K562 (cell line): ENCODE measurements at regions not wholly inside any gene's neighbourhood (a gene's known extent, or its start where the extent isn't known, plus 50 kb on each side); places are given as distances from the start of the nearest gene placed in this dataset.

Experiments
- AFF4 ChIP-seq: sonication (generic); formaldehyde crosslinking; IDR thresholded peaks from 2 replicates; pipeline ENCODE4 v1.8.0; 2023; ENCODE audit warnings: mild to moderate bottlenecking, missing genetic modification reagents
- BCOR ChIP-seq: fragments of 450-650 bp; IDR thresholded peaks from 2 replicates; pipeline ENCODE4 v1.6.1; 2016
- BRF1 ChIP-seq: IDR thresholded peaks from 3 replicates; pipeline ENCODE4 v1.6.1; 2011; ENCODE audit warnings: borderline replicate concordance, mild to moderate bottlenecking; ENCODE audit not compliant: insufficient read length; ENCODE audit errors: extremely low read depth
- CHD2 ChIP-seq: IDR thresholded peaks from 2 replicates; pipeline ENCODE4 v1.6.1; 2011; ENCODE audit warnings: low read depth, low read length
- CTCF ChIP-seq, 3 experiments: IDR thresholded peaks in 2 of 3; conservative IDR thresholded peaks in 1 of 3; 2 replicates each; pipeline ENCODE4 v1.5.1; 2011 to 2012; ENCODE audit warnings: low read length in 3 of 3, mild to moderate bottlenecking in 3 of 3, control low read depth in 2 of 3, improper control_type of control experiment in 1 of 3, inconsistent platforms in 1 of 3, low read depth in 1 of 3, mixed read lengths in 1 of 3, moderate library complexity in 1 of 3; ENCODE audit not compliant: insufficient read depth in 2 of 3
- EZH2 ChIP-seq: IDR thresholded peaks from 2 replicates; pipeline ENCODE4 v1.6.1; 2012; ENCODE audit warnings: low read depth, mild to moderate bottlenecking, inconsistent platforms, low read length, borderline replicate concordance
- GTF2F1 ChIP-seq: IDR thresholded peaks from 2 replicates; pipeline ENCODE4 v1.6.1; 2011; ENCODE audit warnings: low read depth, low read length, improper control_type of control experiment
- IRF2 ChIP-seq: sonication (generic); formaldehyde crosslinking; IDR thresholded peaks from 2 replicates; pipeline ENCODE4 v1.8.1; 2022; ENCODE audit warnings: mild to moderate bottlenecking, missing genetic modification reagents
- JUND ChIP-seq, 2 experiments: IDR thresholded peaks; 2 replicates in 1 of 2; 3 replicates in 1 of 2; pipeline ENCODE4 v1.6.1; 2011; ENCODE audit warnings: borderline replicate concordance in 2 of 2, low read depth in 2 of 2, low read length in 2 of 2, improper control_type of control experiment in 1 of 2, missing biosample characterization in 1 of 2, missing genetic modification characterization in 1 of 2, missing genetic modification reagents in 1 of 2
- NRF1 ChIP-seq, 2 experiments: fragments of 450-650 bp; IDR thresholded peaks in 1 of 2; conservative IDR thresholded peaks in 1 of 2; 2 replicates each; pipeline ENCODE4 v1.6.1; 2014; ENCODE audit warnings: mild to moderate bottlenecking in 2 of 2
- POLR2AphosphoS5 ChIP-seq: IDR thresholded peaks from 2 replicates; pipeline ENCODE4 v1.6.1; 2011; ENCODE audit warnings: mild to moderate bottlenecking, low read depth, low read length, moderate library complexity; ENCODE audit not compliant: control insufficient read depth, insufficient read depth
- RBM39 ChIP-seq: fragments of 200-400 bp; formaldehyde crosslinking; optimal IDR thresholded peaks from 2 replicates; pipeline ENCODE3; 2018; ENCODE audit warnings: low read depth, low read length
- ZBTB26 ChIP-seq: fragments of 450-650 bp; formaldehyde crosslinking; IDR thresholded peaks from 2 replicates; pipeline ENCODE4 v1.4.0; 2022; ENCODE audit warnings: missing genetic modification characterization
- ZFP91 ChIP-seq: sonication (generic); formaldehyde crosslinking; IDR thresholded peaks from 2 replicates; pipeline ENCODE4 v1.8.0; 2022; ENCODE audit warnings: mild to moderate bottlenecking, missing genetic modification reagents

GRCh38 chr5:51452562-51452961 lies 69.3 kb downstream of the ISL1 start:
- TF ChIP-seq IRF2 (CRISPR knock-in tag) (no peak), POLR2AphosphoS5 (no peak), ZFP91 (CRISPR knock-in tag) (no peak), AFF4 (CRISPR knock-in tag) (no peak), CTCF (IDR thresholded peaks at IDR 0.05 in 2 of 3, conservative IDR thresholded peaks at IDR 0.05 in 1 of 3; ENCODE audit: insufficient read depth in 2 of 3, low read depth in 1 of 3, low read length in 3 of 3) (no peak), CHD2 (no peak), JUND (IDR thresholded peaks at IDR 0.05; ENCODE audit: borderline replicate concordance, low read depth, low read length) (no peak), JUND (tag; IDR thresholded peaks at IDR 0.05; ENCODE audit: borderline replicate concordance, low read depth, low read length) (no peak), RBM39 (no peak), NRF1 (conservative IDR thresholded peaks at IDR 0.05 in 1 of 2, IDR thresholded peaks at IDR 0.05 in 1 of 2) (no peak), EZH2 (no peak), BCOR (no peak), GTF2F1 (no peak), BRF1 (no peak), ZBTB26 (no peak)
